A549 (cell line): ENCODE measurements at regions not wholly inside any gene's neighbourhood (a gene's known extent, or its start where the extent isn't known, plus 50 kb on each side); places are given as distances from the start of the nearest gene placed in this dataset.

Experiments used
- ATAC-seq, 2 experiments: fragments of 200-7000 bp in 1 of 2; fragments of >200 bp in 1 of 2; cut with Nextera tagmentation in 1 of 2; cut with Tn5 transposase in 1 of 2; 3 replicates each; pipeline versions ENCODE4 v1.8.0 to v1.9.1; 2018 to 2020; ENCODE audit warnings: mild to moderate bottlenecking in 1 of 2, moderate library complexity in 1 of 2
- CTCF ChIA-PET: fragments of 300-600 bp; sonication (Branson Sonifier 250); formaldehyde crosslinking; extraction: SDS; loops from one replicate; lab custom pipeline; 2021; ENCODE audit warnings: antibody characterized with exemption, inconsistent platforms; lab: Yijun Ruan, JAX
- POLR2A ChIA-PET: fragments of 350-600 bp; formaldehyde crosslinking; extraction: SDS; loops from one replicate; lab custom pipeline; 2021; ENCODE audit warnings: antibody characterized with exemption, inconsistent platforms; lab: Yijun Ruan, JAX
- DNase-seq, 2 experiments: peaks; one replicate each; pipeline versions ENCODE4 v3.0.0 to v3.0.0-alpha.2; 2011 to 2016; ENCODE audit warnings: low read depth in 1 of 2, low spot score in 1 of 2
- FAIRE-seq: peaks from 2 replicates; lab custom pipeline; 2011; peaks lifted over from hg19 to GRCh38; lab: Jason Lieb, UNC
- H3K27ac ChIP-seq, 2 experiments: fragments of >200 bp; sonication (Bioruptor Twin); formaldehyde crosslinking; 3 replicates each; pipeline ENCODE4 v1.5.1; 2016 to 2017
- H3K4me1 ChIP-seq: fragments of >200 bp; sonication (Bioruptor Twin); formaldehyde crosslinking; 3 replicates; pipeline ENCODE4 v1.6.1; 2016
- H3K4me2 ChIP-seq: fragments of >200 bp; sonication (Bioruptor Twin); formaldehyde crosslinking; 3 replicates; pipeline ENCODE4 v1.6.1; 2016
- H3K4me3 ChIP-seq: fragments of >200 bp; sonication (Bioruptor Twin); formaldehyde crosslinking; 3 replicates; pipeline ENCODE4 v1.5.1; 2016
- H3K9me3 ChIP-seq: fragments of >200 bp; sonication (Bioruptor Twin); formaldehyde crosslinking; 3 replicates; pipeline ENCODE4 v1.6.1; 2016
- CBX2 ChIP-seq: fragments of 200-600 bp; sonication (generic); IDR thresholded peaks from 2 replicates; pipeline ENCODE4 v1.6.1; 2016; ENCODE audit warnings: low read depth, mild to moderate bottlenecking, borderline replicate concordance
- CBX8 ChIP-seq: fragments of 200-600 bp; sonication (generic); IDR thresholded peaks from 2 replicates; pipeline ENCODE4 v1.6.1; 2016
- CHD4 ChIP-seq: fragments of 200-600 bp; sonication (generic); IDR thresholded peaks from 2 replicates; pipeline ENCODE4 v1.6.1; 2016; ENCODE audit warnings: antibody characterized with exemption, mild to moderate bottlenecking, borderline replicate concordance
- EHMT2 ChIP-seq: fragments of 200-600 bp; sonication (generic); IDR thresholded peaks from 2 replicates; pipeline ENCODE4 v1.6.1; 2016; ENCODE audit warnings: antibody characterized with exemption, low read depth, mild to moderate bottlenecking, moderate library complexity
- FOSB ChIP-seq: fragments of 250-450 bp; sonication (Bioruptor Pico); IDR thresholded peaks from 2 replicates; pipeline ENCODE4 v1.5.0; 2020; ENCODE audit warnings: mild to moderate bottlenecking, moderate library complexity
- FOSL2 ChIP-seq, 2 experiments: fragments of 450-650 bp in 1 of 2; fragments of >200 bp in 1 of 2; sonication (Bioruptor Twin) in 1 of 2; formaldehyde crosslinking; IDR thresholded peaks; 2 replicates each; pipeline versions ENCODE4 v1.5.0 to v1.6.1; 2016 to 2020; ENCODE audit warnings: mild to moderate bottlenecking in 1 of 2, moderate library complexity in 1 of 2
- FOXS1 ChIP-seq: fragments of 250-450 bp; sonication (Bioruptor Pico); IDR thresholded peaks from 2 replicates; pipeline ENCODE4 v1.5.0; 2020; ENCODE audit warnings: mild to moderate bottlenecking, moderate library complexity
- GATA3 ChIP-seq: IDR thresholded peaks from 2 replicates; pipeline ENCODE4 v1.6.1; 2012; ENCODE audit warnings: borderline replicate concordance
- HEYL ChIP-seq: fragments of 250-450 bp; sonication (Bioruptor Pico); IDR thresholded peaks from 2 replicates; pipeline ENCODE4 v1.8.0; 2021; ENCODE audit warnings: mild to moderate bottlenecking, moderate library complexity
- HOXB5 ChIP-seq: fragments of 250-450 bp; sonication (Bioruptor Pico); IDR thresholded peaks from 2 replicates; pipeline ENCODE4 v1.5.0; 2020; ENCODE audit warnings: mild to moderate bottlenecking, moderate library complexity
- JUNB ChIP-seq: fragments of >200 bp; sonication (Bioruptor Twin); formaldehyde crosslinking; IDR thresholded peaks from 2 replicates; pipeline ENCODE4 v1.6.1; 2016
- KDM1A ChIP-seq: fragments of 200-600 bp; sonication (generic); IDR thresholded peaks from 2 replicates; pipeline ENCODE4 v1.6.1; 2016; ENCODE audit warnings: low read depth, mild to moderate bottlenecking
- NFE2L2 ChIP-seq: fragments of 150-350 bp; conservative IDR thresholded peaks from 2 replicates; pipeline ENCODE4 v1.6.1; 2014; ENCODE audit warnings: low read length
- PHF8 ChIP-seq: fragments of 200-600 bp; sonication (generic); IDR thresholded peaks from 2 replicates; pipeline ENCODE4 v1.6.1; 2016; ENCODE audit warnings: low read depth, mild to moderate bottlenecking, antibody characterized with exemption, moderate library complexity, borderline replicate concordance
- RARB ChIP-seq: fragments of 250-450 bp; sonication (Bioruptor Pico); IDR thresholded peaks from 2 replicates; pipeline ENCODE4 v1.8.0; 2021; ENCODE audit warnings: mild to moderate bottlenecking, moderate library complexity
- RFX5 ChIP-seq: fragments of 450-650 bp; IDR thresholded peaks from 2 replicates; pipeline ENCODE4 v1.7.1; 2014; ENCODE audit warnings: antibody characterized with exemption, mild to moderate bottlenecking, moderate library complexity
- RNF2 ChIP-seq: fragments of 200-600 bp; sonication (generic); IDR thresholded peaks from 2 replicates; pipeline ENCODE4 v1.6.1; 2016; ENCODE audit warnings: low read depth, mild to moderate bottlenecking, antibody characterized with exemption, moderate library complexity, borderline replicate concordance
- SMC3 ChIP-seq: fragments of >200 bp; sonication (Bioruptor Twin); formaldehyde crosslinking; IDR thresholded peaks from 3 replicates; pipeline ENCODE4 v1.6.1; 2018; ENCODE audit warnings: inconsistent platforms
- TFCP2L1 ChIP-seq: fragments of 250-450 bp; sonication (Bioruptor Pico); IDR thresholded peaks from 2 replicates; pipeline ENCODE4 v1.5.0; 2021; ENCODE audit warnings: mild to moderate bottlenecking
- WGBS: methylation state at CpG from one replicate; pipeline ENCODE4 v1.1.6; 2017; ENCODE audit errors: missing lambda C conversion rate; 5-methylcytosine and 5-hydroxymethylcytosine counted together
- TF ChIP-seq, protein P1 (sequence below): fragments of 250-450 bp; sonication (Bioruptor Pico); IDR thresholded peaks from 2 replicates; pipeline ENCODE4 v1.5.0; 2021; ENCODE audit warnings: mild to moderate bottlenecking, moderate library complexity, borderline replicate concordance
- TF ChIP-seq, protein P2 (sequence below): fragments of >200 bp; sonication (Bioruptor Twin); formaldehyde crosslinking; IDR thresholded peaks from 3 replicates; pipeline ENCODE4 v1.6.1; 2016
- TF ChIP-seq, protein P3 (sequence below): fragments of 150-350 bp; IDR thresholded peaks from 2 replicates; pipeline ENCODE4 v1.6.1; 2014; ENCODE audit warnings: low read depth, mild to moderate bottlenecking, low read length

DNA sequence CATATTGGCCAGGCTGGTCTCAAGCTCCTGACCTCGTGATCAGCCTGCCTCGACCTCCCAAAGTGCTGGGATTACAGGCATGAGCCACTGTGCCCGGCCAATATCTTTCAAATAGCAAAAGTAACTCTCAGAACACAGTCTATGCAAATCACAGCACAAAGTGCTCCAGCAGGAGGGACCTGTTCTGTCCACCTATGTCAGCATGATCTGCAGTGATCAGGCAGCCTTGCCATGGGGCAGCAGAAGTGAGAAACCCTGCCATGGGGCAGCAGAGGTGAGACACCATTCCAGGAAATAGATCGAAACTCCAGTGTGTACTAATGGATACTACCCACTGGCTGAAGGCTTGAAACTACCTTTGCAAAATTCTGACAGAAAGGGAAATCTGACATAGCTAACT, 78.5 kb upstream of the EIF5 start:
- H3K4me3 ChIP-seq = no peak overlapping the region
- peaks cover 55% of the 10 kb centered on the region for H3K4me1 ChIP-seq
- ChIA-PET POLR2A (no interaction called here), CTCF (interaction anchor here (0.6 to 1.2 kb wide), 5 partner anchors 49 to 161 kb away, joined by 3 to 4 read pairs (median 3); no protein-coding TSS in a partner anchor)
- DNase-seq (no peak), ATAC-seq (no peak), FAIRE-seq (no peak)
- peaks cover 11% of the 10 kb centered on the region; the same call in 1 of the 3 replicates for H3K9me3 ChIP-seq
- no peak overlapping the region for H3K4me2 ChIP-seq
- H3K27ac ChIP-seq = peak overlapping the region; percentile 59 to 86
- TF ChIP-seq EHMT2 = no peak
- TF ChIP-seq PHF8 = no peak
- TF ChIP-seq FOXS1 = no peak
- no peak for TF ChIP-seq FOSL2 (IDR thresholded peaks at IDR 0.05)
- no peak for TF ChIP-seq FOSL2 (CRISPR knock-in tag; IDR thresholded peaks at IDR 0.05)
- TF ChIP-seq RARB (CRISPR knock-in tag) = no peak
- no peak for TF ChIP-seq SMC3
- TF ChIP-seq FOSB (CRISPR knock-in tag) = no peak
- TF ChIP-seq, protein P1, sequence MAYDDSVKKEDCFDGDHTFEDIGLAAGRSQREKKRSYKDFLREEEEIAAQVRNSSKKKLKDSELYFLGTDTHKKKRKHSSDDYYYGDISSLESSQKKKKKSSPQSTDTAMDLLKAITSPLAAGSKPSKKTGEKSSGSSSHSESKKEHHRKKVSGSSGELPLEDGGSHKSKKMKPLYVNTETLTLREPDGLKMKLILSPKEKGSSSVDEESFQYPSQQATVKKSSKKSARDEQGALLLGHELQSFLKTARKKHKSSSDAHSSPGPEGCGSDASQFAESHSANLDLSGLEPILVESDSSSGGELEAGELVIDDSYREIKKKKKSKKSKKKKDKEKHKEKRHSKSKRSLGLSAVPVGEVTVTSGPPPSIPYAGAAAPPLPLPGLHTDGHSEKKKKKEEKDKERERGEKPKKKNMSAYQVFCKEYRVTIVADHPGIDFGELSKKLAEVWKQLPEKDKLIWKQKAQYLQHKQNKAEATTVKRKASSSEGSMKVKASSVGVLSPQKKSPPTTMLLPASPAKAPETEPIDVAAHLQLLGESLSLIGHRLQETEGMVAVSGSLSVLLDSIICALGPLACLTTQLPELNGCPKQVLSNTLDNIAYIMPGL (CRISPR knock-in tag) = no peak
- TF ChIP-seq HOXB5 = no peak
- no peak for TF ChIP-seq RNF2
- WGBS = 94% methylated on average over 4 of the region's 4 CpGs

DNA sequence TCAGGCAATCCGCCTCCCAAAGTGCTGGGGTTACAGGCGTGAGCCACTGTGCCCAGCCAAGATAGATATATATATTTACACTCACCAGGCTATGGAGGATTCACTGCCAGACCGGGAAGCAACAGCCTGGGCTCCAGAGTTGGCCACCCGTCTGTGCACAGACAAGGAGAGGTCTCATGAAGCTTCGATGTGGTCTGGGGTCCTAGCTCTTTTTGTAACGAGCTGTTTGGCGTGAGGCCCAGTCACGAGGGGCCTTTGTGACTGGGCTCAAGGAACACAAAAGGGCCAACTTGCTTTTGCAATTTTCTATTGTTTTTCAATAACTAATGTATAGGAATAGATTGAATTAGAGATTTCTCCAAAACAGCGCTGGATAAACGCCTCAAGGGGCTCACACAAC, 77.6 kb upstream of the EIF5 start:
- peaks cover 51% of the 10 kb centered on the region for H3K4me1 ChIP-seq
- peaks cover 11% of the 10 kb centered on the region; the same call in 1 of the 3 replicates for H3K9me3 ChIP-seq
- ChIA-PET POLR2A (interaction anchor here (1.3 kb wide), 1 partner anchor 78 kb away, joined by 7 read pairs; the partner anchor contains the start of gene EIF5), CTCF (interaction anchor here (0.6 to 1.3 kb wide), 9 partner anchors 8 to 147 kb away, joined by 3 read pairs; no protein-coding TSS in a partner anchor)
- H3K4me3 ChIP-seq = no peak overlapping the region
- DNase-seq (no peak), ATAC-seq (no peak), FAIRE-seq (no peak)
- peak overlapping the region; percentile 82 to 86 for H3K27ac ChIP-seq
- WGBS = 62% methylated on average over 10 of the region's 10 CpGs
- peak overlapping the region; percentile 49 for H3K4me2 ChIP-seq
- TF ChIP-seq RNF2 (no peak), HOXB5 (no peak), HEYL (no peak), GATA3 (no peak), CHD4 (no peak), FOSB (CRISPR knock-in tag) (no peak), NFE2L2 (no peak), TFCP2L1 (CRISPR knock-in tag) (no peak), KDM1A (no peak), RFX5 (no peak), JUNB (no peak), CBX8 (no peak), CBX2 (no peak)
- TF ChIP-seq, protein P2, sequence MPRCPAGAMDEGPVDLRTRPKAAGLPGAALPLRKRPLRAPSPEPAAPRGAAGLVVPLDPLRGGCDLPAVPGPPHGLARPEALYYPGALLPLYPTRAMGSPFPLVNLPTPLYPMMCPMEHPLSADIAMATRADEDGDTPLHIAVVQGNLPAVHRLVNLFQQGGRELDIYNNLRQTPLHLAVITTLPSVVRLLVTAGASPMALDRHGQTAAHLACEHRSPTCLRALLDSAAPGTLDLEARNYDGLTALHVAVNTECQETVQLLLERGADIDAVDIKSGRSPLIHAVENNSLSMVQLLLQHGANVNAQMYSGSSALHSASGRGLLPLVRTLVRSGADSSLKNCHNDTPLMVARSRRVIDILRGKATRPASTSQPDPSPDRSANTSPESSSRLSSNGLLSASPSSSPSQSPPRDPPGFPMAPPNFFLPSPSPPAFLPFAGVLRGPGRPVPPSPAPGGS = no peak
- TF ChIP-seq, protein P3, sequence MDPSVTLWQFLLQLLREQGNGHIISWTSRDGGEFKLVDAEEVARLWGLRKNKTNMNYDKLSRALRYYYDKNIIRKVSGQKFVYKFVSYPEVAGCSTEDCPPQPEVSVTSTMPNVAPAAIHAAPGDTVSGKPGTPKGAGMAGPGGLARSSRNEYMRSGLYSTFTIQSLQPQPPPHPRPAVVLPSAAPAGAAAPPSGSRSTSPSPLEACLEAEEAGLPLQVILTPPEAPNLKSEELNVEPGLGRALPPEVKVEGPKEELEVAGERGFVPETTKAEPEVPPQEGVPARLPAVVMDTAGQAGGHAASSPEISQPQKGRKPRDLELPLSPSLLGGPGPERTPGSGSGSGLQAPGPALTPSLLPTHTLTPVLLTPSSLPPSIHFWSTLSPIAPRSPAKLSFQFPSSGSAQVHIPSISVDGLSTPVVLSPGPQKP = no peak
